ENCODE measurements at regions not wholly inside any gene's neighbourhood (a gene's known extent, or its start where the extent isn't known, plus 50 kb on each side); places are given as distances from the start of the nearest gene placed in this dataset.
A peak's percentile ranks its signal among the peaks of the same experiment; 100 is the strongest.

- DNase-seq = no peak
Measured at GRCh38 chr20:50301712-50302111, 111.1 kb downstream of the CEBPB start.

DNA sequence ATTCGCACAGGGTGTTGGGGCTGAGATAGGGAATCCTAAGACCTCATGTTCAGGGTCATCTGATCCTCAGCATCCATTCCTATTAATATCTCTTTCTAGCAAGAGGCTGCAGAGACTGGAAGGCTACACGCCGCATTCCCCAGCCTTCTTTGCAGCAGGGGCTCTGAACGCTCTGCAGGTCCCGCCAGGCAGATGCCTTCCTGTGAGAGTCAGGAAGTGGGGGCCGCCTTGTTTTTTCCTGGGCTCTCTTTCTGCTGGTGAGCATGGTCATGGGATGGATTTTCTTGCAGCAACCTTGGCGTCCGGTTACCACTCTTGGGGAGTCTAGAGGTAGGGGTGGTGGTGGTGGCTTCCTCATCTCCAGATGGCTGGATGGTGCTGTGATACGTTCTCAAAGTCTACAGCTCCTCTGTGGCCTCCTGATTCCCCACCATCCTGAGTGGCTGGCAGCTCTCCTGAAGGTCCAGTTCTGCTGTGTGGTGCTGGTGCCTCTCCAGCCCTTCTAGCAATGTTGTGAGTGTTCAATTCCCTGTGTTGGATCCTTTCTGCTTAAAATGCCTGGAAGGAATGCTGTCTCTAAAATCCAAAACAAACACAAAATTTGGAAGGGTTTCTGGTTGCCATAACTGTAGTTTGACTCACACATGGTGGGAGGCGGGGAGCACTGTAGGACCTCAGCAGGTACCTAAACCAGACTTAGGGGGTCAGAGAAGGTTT, 111.9 kb downstream of the CEBPB start:
- no peak for DNase-seq

DNA sequence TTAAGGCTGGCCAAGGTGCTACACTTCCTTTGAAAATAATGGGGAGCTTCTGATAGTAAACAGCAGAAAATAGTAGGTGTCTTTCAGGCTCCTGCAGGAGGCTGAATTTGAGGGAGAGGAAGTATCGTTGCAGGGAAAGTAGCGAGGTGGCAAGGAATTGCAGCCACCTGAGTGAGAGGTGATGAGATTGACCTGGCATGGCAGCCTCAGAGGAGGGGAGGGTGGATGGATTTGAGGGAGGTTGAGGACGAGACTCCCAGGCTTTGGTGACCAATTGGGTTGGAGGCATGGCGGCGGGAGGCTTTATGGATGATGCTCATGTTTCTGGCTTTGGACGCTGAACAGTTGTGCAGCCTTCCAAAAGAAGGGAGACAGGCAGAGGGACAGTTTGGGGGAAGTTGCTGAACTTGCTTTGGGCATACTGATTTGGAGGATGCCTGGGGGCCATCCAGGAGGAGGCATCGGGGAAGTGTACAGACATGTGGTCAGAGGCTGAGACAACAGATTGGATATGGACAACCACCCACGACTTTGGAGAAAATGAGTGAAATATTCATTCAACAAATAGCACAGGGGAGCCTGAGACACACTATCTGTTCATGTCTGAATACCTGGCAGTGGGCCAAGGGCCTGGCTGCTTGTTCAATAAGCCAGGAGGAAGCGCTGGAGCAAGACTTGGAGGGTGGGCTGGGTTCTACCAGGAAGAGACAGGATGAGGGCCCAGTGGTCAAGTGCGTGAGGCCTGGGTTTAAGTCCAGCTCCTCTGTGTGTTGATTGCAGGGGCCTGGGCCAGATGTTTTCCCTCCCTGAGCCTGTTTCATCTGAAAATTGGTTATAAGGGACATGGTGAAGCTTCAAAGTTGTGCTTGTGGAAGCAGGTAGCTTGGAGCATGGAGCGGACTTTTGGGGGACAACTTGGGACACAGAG, 113.2 kb downstream of the CEBPB start:
- no peak for DNase-seq

DNA sequence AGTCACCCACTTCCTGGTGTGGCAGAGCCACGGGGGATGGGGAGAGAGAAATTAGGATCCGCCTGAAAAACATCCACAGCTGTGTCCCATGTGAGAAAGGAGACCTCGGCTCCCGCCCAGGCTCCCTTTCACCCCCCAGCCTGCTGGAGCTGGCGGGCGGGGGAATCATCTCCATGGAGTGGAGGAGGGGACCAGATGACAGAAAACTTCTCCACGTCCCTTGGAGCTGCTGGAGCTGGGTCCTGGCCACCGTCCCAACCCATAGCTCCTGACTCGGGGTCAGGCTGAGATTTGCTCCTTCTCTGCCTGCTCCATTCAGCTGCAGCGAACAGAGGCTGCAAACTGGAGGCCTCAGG, 113.8 kb downstream of the CEBPB start:
- no peak for DNase-seq

- DNase-seq = no peak
Measured at GRCh38 chr20:50304923-50305635, 114.4 kb downstream of the CEBPB start.

- DNase-seq = no peak
Measured at GRCh38 chr20:50305636-50306477, 115.2 kb downstream of the CEBPB start.

DNA sequence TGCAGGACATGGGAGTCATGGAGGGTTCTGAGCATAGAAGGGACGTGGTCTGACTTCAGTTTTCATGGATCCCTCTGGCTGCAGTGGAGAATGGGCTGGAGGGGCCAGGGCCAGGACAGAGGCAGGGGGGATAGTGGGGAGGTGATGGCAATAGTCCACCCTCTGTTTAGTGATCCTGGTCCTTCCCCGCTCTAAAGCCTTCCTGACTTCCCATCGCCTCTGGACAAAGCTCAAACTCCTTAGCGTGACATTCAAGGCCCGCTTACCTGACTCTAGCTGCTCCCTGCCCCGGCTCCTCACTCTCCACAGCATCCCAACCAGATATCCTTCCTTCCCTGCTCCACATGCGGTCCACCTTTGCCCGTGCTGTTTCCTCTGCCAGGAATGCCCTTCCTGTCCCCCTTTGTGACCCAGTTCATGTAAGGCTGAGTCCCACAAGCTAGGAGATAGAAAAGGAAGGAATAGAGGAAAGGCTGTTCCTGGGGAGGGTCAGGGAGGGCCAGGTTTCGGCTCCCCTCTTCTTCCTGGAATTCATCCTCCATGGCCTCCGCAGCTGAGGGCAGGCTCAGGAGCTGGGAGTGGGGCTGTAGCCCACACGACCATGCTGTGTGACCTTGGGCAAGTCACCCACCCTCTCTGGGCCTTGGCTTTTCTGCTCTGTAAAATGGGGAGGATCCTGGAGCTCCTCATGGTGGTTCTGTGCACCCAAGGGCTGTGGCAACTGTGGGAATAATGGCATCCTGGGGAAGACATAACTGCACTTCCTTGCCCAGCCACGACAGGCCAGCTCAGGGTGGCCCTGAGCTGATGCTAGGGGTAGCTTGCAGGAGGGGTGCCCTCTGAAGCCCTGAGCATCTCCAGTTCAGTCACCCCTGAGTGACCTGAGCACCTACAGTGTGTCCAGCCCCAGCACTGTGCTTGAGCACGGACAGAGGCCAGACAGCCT, 116.1 kb downstream of the CEBPB start:
- DNase-seq = no peak

DNA sequence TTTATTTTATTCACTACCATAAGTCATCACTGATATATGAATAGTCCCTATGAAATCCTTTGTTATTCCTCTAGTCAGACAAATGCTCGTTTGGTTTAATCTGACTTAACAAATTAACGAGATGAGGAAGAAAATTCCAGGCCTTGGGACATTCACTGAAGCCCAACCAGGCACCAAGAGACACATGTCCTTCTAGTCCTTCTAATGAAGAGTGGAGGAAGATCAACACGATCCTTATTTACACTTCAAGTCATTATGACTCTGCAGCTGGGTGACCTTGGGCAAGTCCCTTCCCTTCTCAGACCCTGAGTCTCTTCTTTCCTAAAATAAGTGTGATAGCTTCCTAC, 117.5 kb downstream of the CEBPB start:
- DNase-seq = no peak

GRCh38 chr20:50308513-50309279, 118.1 kb downstream of the CEBPB start:
- peak; percentile 16 for DNase-seq

DNA sequence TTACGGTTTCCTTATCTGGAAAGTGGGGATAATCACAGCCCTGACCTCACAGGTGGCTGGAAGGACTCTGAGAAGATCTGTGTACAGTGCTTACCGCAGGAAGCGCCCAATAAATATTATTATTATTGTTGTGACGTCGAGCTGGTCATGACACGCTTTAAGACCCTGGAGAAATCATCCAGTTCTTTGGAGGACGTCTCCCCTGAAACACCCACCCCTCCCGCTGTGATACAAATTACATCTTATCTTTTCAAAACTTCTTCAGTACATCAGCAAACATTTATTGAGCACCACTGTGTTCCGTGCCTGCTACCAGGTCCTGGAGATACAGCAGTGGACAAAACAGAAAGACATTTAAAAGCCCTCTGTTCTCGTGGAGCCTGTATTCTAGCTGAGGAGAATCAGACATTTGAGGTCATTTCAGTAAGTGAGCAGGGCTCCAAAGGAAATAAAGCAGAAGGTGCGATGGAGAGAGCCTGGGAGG, 118.7 kb downstream of the CEBPB start:
- no peak for DNase-seq

- DNase-seq = no peak
Measured at GRCh38 chr20:50309764-50310672, 119.4 kb downstream of the CEBPB start.

DNA sequence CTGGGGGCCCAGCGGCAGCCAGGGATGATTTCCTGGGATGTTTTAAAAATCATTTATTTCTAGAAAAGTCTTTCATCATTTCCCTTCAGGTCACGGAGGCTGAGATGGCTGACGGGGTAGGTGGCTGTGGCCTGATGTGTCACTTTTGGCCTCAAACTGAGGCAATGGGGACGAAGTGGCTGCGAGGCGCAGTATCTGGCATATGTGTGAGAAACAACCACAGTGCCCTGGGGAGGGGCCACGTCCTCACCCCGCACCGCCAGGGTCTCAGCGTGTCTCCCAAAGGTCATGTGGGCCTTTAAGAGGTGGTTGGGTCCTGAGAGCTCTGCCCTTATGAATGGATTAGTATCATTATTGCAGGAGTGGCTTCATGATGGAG, 120.0 kb downstream of the CEBPB start:
- no peak for DNase-seq

DNA sequence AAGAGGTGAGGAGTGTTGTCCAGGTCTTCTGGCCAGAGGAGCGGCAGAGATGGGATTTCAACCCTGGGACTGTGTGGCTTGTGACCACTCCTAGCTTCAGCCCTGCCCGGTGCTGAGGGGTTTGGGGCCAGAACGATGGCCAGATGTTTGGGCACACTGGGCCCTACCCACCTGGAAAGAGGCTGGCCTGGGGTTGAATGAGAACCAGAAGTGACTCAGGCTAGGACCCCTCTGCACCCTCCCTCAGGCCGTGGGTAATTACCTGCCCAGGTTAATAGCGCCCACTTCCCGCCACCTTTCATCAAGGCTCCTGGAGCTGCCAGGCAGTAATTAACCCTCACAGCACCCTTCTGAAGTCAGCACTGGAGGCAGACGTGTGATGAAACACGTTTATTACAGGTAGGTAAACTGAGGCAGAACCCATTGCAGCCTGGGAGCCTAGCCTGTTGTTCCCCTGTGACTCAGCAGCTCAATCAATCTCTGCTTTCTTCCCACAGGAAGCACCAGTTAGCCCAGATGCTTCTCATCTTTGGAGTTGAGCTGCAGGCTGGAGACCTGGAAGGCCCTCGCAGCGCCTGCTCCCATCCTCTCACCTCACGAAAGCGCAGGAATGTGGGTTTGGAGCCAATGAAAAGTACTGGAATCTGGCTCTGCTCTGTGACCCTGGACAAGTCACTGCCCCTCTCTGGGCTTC, 120.8 kb downstream of the CEBPB start:
- DNase-seq = no peak

DNA sequence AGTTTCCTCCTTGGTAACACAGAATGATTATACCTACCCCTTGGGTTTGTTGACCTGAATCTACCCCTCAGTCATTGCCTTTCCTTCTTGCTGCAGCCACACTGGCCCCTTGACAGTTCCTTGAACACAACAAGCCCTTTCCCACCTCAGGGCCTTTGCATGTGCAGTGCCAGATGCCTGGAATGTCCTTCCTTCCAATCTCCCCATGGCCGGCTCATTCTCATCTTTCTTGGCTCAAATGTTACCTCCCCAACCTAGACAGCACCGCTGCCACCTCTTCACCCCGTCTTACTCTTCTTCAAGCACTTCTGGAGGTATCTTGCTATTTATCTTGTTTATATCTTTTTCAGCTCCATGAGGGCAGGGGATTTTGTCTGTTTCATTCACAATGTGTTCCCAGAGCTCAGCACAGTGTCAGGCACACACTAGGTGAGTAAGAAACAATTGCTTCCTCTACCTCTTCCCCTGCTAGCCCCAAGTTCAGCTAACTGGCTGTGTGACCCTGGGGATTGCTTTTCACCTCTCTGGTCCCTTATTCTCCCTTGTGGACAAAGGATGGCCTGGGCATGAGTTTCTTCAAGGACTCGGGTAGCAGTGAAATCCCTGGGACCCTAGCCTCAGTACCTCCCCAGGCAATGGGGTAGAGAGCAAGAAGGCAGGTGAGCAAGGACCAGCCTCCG, 121.5 kb downstream of the CEBPB start:
- no peak for DNase-seq

DNA sequence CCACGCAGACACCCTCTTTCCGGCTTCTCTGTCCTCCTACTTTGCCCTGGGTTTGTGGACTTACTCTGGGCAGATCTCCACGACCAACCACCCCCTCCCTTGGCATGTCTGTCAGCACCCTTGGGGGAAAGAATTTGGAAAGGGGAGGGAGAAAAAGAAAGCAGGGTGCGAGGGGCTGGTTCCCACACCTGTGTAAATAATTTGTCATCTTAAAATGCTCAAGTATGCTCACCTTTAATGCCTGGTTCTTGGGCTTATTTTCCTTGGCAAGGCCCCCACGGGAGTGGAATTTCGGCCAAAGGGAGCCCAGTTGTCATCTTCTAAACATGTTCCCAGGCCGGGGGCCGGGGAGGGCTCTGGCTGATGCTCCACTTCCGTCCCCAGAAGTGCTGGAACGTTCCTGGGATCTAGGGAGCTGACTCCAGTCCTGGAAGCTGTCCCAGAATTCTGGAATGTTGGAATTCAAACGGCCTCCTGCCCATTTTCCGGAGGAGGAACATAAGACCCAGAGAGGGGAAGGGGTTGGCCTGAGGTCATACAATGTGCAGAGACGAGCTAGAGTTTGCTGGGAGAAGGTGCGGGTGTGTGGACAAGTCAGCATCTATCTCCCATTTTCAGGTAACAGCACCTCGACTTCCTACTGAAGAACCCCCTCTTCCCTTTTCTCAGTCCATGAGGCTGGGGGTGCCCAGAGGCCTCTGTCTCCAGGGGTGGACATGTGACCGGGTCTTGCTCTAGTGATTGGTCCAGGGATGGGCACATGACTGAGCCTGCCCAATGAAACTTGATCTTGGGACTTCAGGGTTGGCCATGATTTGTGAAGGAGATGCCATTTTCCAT, 122.3 kb downstream of the CEBPB start:
- no peak for DNase-seq

DNA sequence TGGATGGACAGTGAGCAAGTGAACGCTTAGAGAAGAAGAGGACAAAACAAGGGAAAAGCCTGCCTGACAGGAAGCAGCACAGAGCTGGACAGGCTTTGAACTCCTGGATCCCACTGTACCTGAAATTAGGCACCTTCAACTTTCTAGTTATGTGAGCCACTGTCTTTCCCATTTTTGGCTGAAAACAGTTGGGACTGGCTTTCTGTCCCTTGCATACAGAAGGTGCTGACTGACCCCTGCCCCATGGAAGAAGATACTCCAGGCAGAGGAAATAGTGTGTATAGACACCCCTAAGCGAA, 122.8 kb downstream of the CEBPB start:
- DNase-seq = no peak

- DNase-seq = no peak
Measured at GRCh38 chr20:50313827-50314677, 123.4 kb downstream of the CEBPB start.
